Right lung (tissue), 2 donors: ENCODE measurements at regions not wholly inside any gene's neighbourhood (a gene's known extent, or its start where the extent isn't known, plus 50 kb on each side); places are given as distances from the start of the nearest gene placed in this dataset.

Experiments
- DNase-seq, 2 donors: peaks; one replicate each; pipeline ENCODE4 v3.0.0-alpha.2; 2013

GRCh38 chr5:68352166-68352565 lies 136.6 kb downstream of the PIK3R1 start:
- DNase-seq, result no peak

DNA sequence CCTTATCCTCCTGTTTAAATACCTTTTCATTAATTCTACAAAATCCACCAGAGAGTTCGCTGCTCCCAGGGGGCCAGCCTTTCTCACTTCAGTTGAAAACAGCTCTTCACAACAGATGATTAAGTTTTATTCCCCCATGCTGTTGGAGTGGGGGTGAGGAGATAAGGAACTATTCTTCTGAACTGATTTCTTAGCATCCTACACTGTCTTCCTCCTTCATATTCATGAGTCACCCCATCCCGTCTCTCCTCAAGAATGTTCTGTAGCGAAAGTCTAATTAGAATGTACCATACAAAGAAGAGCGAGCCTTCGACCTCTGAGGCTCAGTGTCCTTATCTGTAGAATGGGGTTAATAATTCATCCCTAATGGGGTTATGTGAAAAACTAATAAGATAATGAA lies 138.0 kb downstream of the PIK3R1 start:
- no peak for DNase-seq

DNA sequence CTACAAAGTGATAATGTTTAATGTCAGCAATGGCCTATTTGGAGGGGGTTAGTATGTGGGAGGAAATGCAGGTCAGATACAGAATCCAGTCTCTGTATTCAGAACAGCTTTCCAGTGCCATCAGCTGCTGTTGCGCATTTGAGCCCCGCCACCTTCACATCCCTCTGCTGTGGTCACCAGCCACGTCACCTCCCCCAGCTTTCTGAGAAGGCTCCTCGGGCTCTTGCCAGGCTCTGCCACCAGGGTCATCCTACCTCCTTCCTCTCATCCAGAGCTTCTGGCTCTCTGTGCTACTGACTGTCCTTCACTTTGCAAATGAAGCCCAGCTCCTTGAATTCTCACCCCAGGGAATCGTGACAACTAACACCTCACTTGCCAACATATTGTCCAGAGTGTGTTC lies 138.8 kb downstream of the PIK3R1 start:
- DNase-seq, result no peak

- no peak for DNase-seq
Measured at GRCh38 chr5:68356216-68356615, 140.7 kb downstream of the PIK3R1 start.

DNA sequence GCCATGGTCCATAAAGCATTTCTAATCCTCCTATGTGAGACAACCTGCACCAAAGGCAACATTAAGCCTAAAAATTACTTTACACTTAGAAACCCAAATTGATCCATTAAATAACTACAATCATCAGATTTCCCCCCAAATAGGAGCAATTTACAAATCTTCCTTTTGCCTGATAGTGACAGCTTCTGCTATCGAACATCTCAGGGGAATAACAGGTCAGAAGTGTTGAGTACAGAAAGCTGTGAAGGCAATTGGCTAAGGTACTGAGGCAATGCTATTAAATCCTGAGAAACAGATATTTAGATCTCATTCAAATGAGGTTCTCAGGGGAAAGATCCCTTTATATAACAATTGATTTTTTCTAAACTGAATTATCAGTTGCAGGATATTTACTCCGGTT lies 141.1 kb downstream of the PIK3R1 start:
- no peak for DNase-seq

DNA sequence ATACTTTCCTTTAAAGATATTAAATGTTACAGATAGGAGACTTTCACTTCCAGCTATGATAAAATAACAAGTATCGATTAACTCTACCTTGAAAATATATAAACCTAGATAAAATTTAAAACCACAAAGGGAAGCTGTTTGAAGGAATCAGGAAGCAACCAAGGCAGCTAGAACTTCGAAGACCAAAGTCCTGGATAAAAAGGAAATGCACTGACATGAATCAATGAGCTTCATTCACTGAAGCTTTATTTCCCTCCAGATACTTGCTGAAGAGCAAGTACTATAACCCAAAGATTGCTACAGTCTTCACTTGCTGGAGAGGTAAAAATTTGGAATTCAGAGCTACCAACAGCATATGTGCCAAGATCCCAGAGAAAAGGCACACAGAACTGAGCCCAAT lies 144.1 kb downstream of the PIK3R1 start:
- DNase-seq, result no peak

DNA sequence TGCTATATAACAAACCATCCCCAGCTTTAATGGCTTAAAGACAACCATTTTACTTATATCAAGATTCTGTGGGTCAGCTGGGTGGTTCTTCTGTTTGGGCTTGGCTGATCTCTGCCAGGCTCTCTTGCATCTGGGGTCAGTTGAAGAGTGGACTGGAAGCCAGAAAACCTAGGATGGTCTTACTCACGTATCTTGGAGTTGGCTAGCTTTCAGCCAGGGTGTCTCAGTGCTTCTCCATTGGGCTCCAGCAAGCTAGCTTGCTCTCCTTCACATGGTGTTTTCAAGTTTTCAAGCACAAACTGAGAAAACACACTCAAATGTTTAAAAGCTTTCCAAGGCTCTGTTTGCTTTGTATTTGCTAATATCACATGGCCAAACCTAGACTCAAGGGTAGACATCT lies 146.8 kb downstream of the PIK3R1 start:
- no peak for DNase-seq

- DNase-seq, result no peak
Measured at GRCh38 chr5:68365889-68366288, 150.3 kb downstream of the PIK3R1 start.

DNA sequence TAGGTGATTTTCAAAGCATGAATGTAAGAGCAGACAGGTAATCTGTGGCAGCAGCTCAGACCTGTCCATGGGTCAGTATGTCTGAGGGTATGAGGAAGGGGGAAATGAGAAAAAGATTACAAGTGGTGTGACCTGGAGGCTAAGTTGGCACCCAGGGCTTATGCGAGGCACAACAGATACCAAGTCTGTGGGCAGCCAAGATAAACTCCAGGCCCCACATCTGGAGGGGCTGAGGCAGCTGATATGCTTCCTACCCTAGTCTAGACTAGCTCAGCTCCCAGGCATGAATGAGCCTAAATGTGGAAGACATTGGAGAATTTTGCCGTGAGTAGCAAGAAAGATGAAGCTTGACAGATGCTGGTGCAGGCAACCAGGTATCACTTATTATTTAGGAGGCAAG lies 151.7 kb downstream of the PIK3R1 start:
- DNase-seq, result no peak

GRCh38 chr5:68367717-68368116 lies 152.2 kb downstream of the PIK3R1 start:
- no peak for DNase-seq

DNA sequence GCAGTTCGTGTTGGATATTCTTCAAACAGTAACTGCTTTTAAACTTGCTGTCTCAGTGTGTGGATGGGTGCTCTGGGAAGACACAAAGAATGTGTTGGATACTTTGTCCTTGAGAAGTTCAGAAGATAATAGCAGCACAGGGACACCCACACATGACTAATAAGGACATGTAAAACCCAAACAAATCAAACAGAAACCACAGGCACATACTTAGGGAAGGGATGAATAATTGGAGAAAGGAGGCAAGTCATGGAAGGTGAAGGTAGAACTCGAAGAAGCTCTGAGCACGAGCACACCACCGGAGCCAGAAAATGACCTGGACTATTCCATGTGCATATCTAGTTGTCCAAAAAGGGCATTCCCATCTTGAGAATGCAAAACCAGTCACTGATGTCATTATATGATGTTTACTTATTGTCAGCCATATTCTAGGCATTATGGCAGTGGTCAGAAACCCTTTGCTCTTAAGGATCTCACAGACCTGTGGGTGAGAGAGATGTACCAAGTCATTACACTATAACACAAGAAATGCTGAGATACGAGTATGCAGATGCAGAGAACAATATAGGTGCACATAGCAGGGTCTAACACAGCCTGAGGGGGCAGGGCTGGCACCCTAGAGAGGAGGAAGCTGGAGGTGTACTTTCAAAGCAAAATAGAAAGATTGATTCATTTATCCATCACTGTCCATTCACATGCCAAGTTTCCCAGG lies 152.9 kb downstream of the PIK3R1 start:
- no peak for DNase-seq

- DNase-seq, result peak in 1 of 2 donors; percentile 17
Measured at GRCh38 chr5:68369023-68369359, 153.4 kb downstream of the PIK3R1 start.

- DNase-seq, result no peak
Measured at GRCh38 chr5:68369457-68370125, 154.0 kb downstream of the PIK3R1 start.

GRCh38 chr5:68370196-68370595 lies 154.6 kb downstream of the PIK3R1 start:
- no peak for DNase-seq

DNA sequence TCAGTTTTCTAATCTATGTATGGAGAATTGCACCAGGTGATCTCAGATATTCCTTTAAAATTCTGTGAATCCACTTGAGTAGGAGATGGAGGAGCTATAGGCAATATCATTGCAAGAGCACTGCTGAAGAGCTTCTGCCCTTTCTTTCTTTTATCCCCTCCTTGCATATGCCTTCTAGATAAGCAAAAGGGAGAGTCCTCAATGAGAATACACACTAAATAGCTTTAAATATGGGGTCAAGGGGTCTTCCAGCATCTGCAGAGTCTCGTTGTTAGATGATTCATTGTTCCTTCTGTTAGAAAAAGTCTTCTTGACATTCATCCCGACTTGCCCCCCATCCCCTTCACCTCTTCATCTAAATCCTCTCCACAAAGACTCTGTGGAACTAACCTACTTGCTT lies 156.1 kb downstream of the PIK3R1 start:
- DNase-seq, result no peak

- DNase-seq, result no peak
Measured at GRCh38 chr5:68372161-68372560, 156.6 kb downstream of the PIK3R1 start.

DNA sequence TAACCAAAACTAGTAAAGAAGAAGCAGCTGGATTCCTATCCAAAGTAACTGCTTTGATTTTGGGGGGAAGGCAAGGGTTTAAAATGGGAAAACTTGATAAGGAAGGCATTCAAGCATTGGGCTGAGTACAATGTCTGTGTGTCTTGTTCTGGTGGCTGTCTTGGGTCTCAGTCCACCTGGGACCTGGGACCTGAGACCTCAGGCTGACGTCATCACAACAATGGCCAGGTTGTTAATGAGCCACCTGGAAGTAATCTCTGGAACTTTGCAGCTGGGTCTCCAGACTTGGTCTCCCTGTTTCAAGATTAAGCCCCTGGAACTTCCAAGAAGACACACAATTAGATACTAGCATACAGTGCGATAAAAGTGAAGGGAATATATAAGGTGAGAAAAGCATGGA lies 157.5 kb downstream of the PIK3R1 start:
- no peak for DNase-seq

- DNase-seq, result no peak
Measured at GRCh38 chr5:68374796-68375518, 159.4 kb downstream of the PIK3R1 start.

DNA sequence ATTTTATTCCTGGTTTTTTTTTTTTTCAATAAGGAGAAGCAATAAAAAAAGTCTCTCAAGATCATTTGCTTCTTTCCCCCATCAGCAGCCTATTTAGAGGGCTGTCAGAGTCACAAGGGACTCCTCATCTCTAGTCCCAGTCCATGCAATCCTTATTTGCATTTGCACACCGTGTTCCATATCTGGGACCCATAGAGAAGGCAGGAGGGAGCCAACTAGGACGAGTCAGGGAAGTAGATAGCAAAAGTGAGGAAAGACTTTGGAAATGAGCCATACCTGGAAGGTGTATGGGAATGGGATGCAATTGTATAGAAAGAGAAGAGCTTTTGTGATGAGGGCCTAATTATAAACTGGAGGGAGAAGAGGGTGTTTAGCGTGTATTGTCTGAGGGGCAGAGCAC lies 160.0 kb downstream of the PIK3R1 start:
- DNase-seq, result no peak

DNA sequence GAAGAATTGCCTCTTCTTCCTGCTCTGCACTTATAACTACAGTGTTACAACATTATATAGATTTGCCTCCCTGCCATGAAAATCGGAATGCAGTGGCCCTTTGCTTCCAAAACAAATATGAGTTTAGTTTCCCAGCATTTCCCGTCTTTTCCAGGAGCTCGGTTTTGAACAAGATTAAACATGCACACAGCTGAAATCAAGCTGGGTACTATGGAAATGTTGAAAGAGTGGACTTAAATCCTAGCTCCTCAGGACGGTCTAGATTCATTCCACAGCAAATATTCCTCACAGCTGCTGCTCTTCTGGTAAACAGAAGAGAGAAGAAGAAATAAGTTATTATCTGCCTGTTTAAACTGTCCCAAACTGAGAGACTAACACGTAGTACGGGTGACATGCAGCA lies 161.4 kb downstream of the PIK3R1 start:
- no peak for DNase-seq

DNA sequence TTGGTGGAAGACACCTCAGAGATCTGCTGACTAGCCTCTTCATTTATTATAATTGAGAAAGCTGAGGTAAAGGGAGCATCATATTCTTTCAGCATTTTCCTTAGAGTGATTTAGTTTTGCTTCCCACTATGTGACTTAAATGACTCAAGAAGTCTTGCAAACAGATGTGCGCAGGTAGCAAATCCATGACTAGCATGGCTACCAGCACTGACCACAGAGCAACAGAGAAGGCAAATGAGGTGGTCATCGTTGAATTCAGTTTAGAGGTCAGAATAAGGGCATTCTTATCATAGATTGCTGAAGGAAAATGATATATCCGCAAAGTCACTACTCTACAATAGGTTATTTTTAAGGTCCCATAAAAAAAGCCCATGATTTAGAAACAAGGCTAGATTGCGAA lies 162.2 kb downstream of the PIK3R1 start:
- no peak for DNase-seq

GRCh38 chr5:68378204-68378820 lies 162.8 kb downstream of the PIK3R1 start:
- no peak for DNase-seq
